ENCODE measurements at regions not wholly inside any gene's neighbourhood (a gene's known extent, or its start where the extent isn't known, plus 50 kb on each side); places are given as distances from the start of the nearest gene placed in this dataset.
A peak's percentile ranks its signal among the peaks of the same experiment; 100 is the strongest.

DNA sequence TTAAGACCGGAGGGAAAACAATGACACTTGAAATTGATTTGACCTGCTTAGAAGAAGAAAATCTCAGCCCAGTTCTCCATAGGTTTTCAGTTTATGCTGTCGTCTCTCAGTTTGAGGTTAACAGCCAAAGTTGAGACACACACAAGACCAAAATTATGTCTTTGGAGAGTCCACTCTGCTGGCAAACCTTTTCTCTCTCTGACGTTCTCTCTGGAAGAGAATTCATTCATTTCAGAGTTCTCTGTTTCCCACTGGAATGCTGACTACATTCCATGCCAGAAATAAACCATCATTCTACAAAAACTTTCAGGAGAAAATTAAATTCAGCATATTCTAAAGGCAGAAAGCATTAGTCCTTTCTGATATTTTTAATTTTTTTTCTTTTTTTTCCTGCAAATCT lies 155.2 kb downstream of the TFAP2A start:
- ATAC-seq (no peak), DNase-seq (no peak)
- no peak overlapping the region for H3K27ac ChIP-seq
- H3K4me3 ChIP-seq: no peak overlapping the region
- H3K9me3 ChIP-seq: peaks cover 0 to 11% (median 2%) of the 10 kb centered on the region in 11 donors
- H3K27me3 ChIP-seq: no peaks in the 10 kb centered on the region
- intact Hi-C loops (cut with DNase I): no loop called here
- WGBS, 2 donors: 57 to 62% methylated on average over 3 of the region's 3 CpGs
- no peak for TF ChIP-seq CTCF (IDR thresholded peaks at IDR 0.05)
- H3K36me3 ChIP-seq: no peaks in the 10 kb centered on the region
- H3K4me1 ChIP-seq: no peaks in the 10 kb centered on the region

GRCh38 chr6:10258341-10258740 lies 156.5 kb downstream of the TFAP2A start:
- intact Hi-C loops (cut with DNase I): no loop called here
- WGBS, 2 donors: 68 to 75% methylated on average over 1 of the region's 1 CpG
- ATAC-seq: no peak
- no peak overlapping the region for H3K4me3 ChIP-seq
- no peak overlapping the region for H3K27ac ChIP-seq
- no peaks in the 10 kb centered on the region for H3K27me3 ChIP-seq
- H3K9me3 ChIP-seq: peaks cover 0 to 11% (median 2%) of the 10 kb centered on the region in 11 donors
- DNase-seq: no peak
- TF ChIP-seq CTCF (IDR thresholded peaks at IDR 0.05): no peak
- no peaks in the 10 kb centered on the region for H3K4me1 ChIP-seq
- no peaks in the 10 kb centered on the region for H3K36me3 ChIP-seq

- 87 to 97% methylated on average over 3 of the region's 3 CpGs for WGBS, 2 donors
- DNase-seq: no peak
Observed at GRCh38 chr6:10256113-10256690, 158.7 kb downstream of the TFAP2A start.

DNA sequence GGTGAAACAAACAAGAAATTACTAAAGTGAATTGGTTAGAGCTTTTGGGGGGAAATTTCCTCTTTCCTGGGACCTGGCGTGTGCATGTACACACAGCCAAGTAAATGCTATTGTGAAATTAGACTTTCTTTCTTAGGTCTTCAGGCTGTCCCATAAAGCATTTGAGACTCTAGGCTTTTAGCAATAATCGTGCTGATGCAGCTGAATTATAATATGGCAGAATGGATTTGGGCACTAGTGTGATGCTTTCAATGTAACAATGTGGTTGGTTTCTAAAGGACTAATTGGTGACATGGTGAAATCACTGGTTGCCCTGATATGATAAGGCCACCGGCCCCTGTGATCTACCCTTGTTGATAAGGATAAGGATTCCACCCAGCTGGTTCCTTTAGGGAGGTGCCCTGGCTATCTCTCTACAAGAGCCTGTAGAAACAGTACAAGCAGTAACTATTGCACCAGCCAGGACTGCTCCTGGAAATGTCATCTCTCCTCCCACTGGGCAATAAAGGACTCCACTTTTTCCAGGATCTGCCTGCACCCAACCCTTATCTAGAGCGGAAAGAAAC lies 164.1 kb downstream of the TFAP2A start:
- peaks cover 0 to 2% (median 0%) of the 10 kb centered on the region in 11 donors for H3K9me3 ChIP-seq
- no peak for ATAC-seq
- WGBS, 2 donors: 48 to 54% methylated on average over 4 of the region's 4 CpGs
- no peaks in the 10 kb centered on the region for H3K4me1 ChIP-seq
- no peak for DNase-seq
- no peaks in the 10 kb centered on the region for H3K36me3 ChIP-seq
- H3K27ac ChIP-seq: no peak overlapping the region
- H3K27me3 ChIP-seq: peaks cover 0 to 6% (median 0%) of the 10 kb centered on the region in 7 donors
- intact Hi-C loops (cut with DNase I): no loop called here
- no peak overlapping the region for H3K4me3 ChIP-seq
- TF ChIP-seq CTCF (IDR thresholded peaks at IDR 0.05): no peak

More at GRCh38 chr6:10256113-10256690, 158.7 kb downstream of the TFAP2A start:
- intact Hi-C loops (cut with DNase I): no loop called here
- no peaks in the 10 kb centered on the region for H3K36me3 ChIP-seq
- peaks cover 0 to 6% (median 0%) of the 10 kb centered on the region in 7 donors for H3K27me3 ChIP-seq
- no peak overlapping the region for H3K27ac ChIP-seq
- H3K9me3 ChIP-seq: peaks cover 0 to 11% (median 2%) of the 10 kb centered on the region in 11 donors
- H3K4me1 ChIP-seq: no peaks in the 10 kb centered on the region
- no peak overlapping the region for H3K4me3 ChIP-seq
- TF ChIP-seq CTCF (IDR thresholded peaks at IDR 0.05): peak in 3 of 9 donors; percentile 5 to 27 (median 13)
- ATAC-seq: no peak
